Ovary (tissue), 3 donors: ENCODE measurements at regions not wholly inside any gene's neighbourhood (a gene's known extent, or its start where the extent isn't known, plus 50 kb on each side); places are given as distances from the start of the nearest gene placed in this dataset.

Source experiments
- POLR2A ChIP-seq: fragments of 450-650 bp; IDR thresholded peaks from one replicate; pipeline ENCODE4 v1.6.1; 2017; ENCODE audit warnings: antibody characterized with exemption, mild to moderate bottlenecking, moderate library complexity
- TF ChIP-seq, protein P1 (sequence below), 3 donors: fragments of 450-650 bp in 2 of 3; fragments of 200-600 bp in 1 of 3; IDR thresholded peaks; one replicate each; pipeline versions ENCODE4 v1.5.1 to v1.8.0; 2016 to 2022; ENCODE audit warnings: antibody characterized with exemption in 3 of 3, mild to moderate bottlenecking in 1 of 3
- donor health status: DM: no; HTN: no; CAD: no.

DNA sequence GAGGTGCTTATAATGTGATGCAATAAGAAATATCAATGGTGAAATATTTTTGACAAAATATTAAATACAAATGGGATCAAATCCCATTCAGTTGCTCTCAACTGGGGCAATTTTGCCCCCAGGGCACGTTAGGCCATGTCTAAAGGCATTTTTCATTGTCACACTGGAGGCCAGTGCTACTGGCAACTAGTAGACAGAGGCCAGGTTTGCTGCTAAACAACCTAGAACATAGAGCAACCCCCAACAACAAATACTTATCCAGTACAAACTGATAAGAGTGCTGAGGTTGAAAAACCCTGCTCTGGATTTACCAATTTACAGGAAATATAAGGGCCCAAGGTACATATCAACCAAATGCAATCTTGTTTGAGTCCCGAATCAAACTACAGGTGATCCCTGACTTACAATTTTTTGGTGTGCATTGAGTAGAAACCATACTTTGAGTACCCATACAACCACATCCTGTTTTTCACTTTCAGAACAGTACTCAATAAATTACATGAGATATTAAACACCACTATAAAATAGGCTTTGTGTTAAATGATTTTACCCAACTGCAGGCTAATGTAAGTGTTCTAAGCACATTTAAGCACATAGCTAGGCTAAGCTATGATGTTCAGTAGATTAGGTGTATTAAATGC lies 237.5 kb downstream of the HNRNPD start:
- TF ChIP-seq POLR2A: no peak
- TF ChIP-seq, protein P1, sequence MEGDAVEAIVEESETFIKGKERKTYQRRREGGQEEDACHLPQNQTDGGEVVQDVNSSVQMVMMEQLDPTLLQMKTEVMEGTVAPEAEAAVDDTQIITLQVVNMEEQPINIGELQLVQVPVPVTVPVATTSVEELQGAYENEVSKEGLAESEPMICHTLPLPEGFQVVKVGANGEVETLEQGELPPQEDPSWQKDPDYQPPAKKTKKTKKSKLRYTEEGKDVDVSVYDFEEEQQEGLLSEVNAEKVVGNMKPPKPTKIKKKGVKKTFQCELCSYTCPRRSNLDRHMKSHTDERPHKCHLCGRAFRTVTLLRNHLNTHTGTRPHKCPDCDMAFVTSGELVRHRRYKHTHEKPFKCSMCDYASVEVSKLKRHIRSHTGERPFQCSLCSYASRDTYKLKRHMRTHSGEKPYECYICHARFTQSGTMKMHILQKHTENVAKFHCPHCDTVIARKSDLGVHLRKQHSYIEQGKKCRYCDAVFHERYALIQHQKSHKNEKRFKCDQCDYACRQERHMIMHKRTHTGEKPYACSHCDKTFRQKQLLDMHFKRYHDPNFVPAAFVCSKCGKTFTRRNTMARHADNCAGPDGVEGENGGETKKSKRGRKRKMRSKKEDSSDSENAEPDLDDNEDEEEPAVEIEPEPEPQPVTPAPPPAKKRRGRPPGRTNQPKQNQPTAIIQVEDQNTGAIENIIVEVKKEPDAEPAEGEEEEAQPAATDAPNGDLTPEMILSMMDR (IDR thresholded peaks at IDR 0.05): no peak
